K562 (cell line): ENCODE measurements at regions not wholly inside any gene's neighbourhood (a gene's known extent, or its start where the extent isn't known, plus 50 kb on each side); places are given as distances from the start of the nearest gene placed in this dataset.

Source experiments
- ATAC-seq: fragments of 200-7000 bp; cut with Tn5 transposase; 3 replicates; pipeline ENCODE4 v1.9.1; 2020; ENCODE audit warnings: moderate library complexity
- BruUV-seq: library from RNA; stranded (reverse); fragments of 400-500 nt; replicated peaks from 2 replicates; lab custom pipeline; 2021; lab: Mats Ljungman, UMichigan
- CTCF ChIA-PET: fragments of 300-600 bp; formaldehyde crosslinking; extraction: SDS; loops from one replicate; lab custom pipeline; 2021; ENCODE audit warnings: low intra/inter-chr PET ratio; lab: Yijun Ruan, JAX
- POLR2A ChIA-PET: fragments of 300-600, 350-650 bp; sonication (Branson Sonifier 250); formaldehyde crosslinking; extraction: SDS; loops from one replicate; lab custom pipeline; 2021; ENCODE audit warnings: antibody characterized with exemption, inconsistent platforms; lab: Yijun Ruan, JAX
- DNase-seq, 4 experiments: peaks; one replicate each; pipeline versions ENCODE4 v3.0.0 to v3.0.0-alpha.2; 2011 to 2018; ENCODE audit warnings: low spot score in 3 of 4, mixed read lengths in 3 of 4; ENCODE audit errors: extremely low read depth in 1 of 4
- FAIRE-seq: peaks from 2 replicates; lab custom pipeline; 2011; peaks lifted over from hg19 to GRCh38; lab: Jason Lieb, UNC
- H2AFZ ChIP-seq: 2 replicates; pipeline ENCODE4 v1.6.0; 2011; ENCODE audit warnings: low read depth, low read length, control low read depth, inconsistent platforms
- H3K27ac ChIP-seq: fragments of 200-600 bp; 3 replicates; pipeline ENCODE4 v1.8.0; 2011; ENCODE audit warnings: low read depth, mild to moderate bottlenecking, control low read depth, inconsistent platforms, low read length, moderate library complexity, mixed read lengths; ENCODE audit errors: extremely low read depth
- H3K27me3 ChIP-seq, 2 experiments: fragments of 300-600 bp in 1 of 2; 2 replicates in 1 of 2; 3 replicates in 1 of 2; pipeline versions ENCODE4 v1.6.0 to v1.8.0; 2011; ENCODE audit warnings: inconsistent platforms in 2 of 2, low read length in 2 of 2, mild to moderate bottlenecking in 1 of 2, mixed read lengths in 1 of 2, moderate library complexity in 1 of 2; ENCODE audit not compliant: control insufficient read depth in 2 of 2, insufficient read depth in 2 of 2
- H3K36me3 ChIP-seq: fragments of 300-600 bp; 3 replicates; pipeline ENCODE4 v1.8.0; 2011; ENCODE audit warnings: mild to moderate bottlenecking, low read length, inconsistent platforms; ENCODE audit not compliant: control insufficient read depth, insufficient read depth
- H3K4me1 ChIP-seq, 2 experiments: fragments of 200-600 bp in 1 of 2; replicated peaks in 1 of 2; 2 replicates in 1 of 2; 3 replicates in 1 of 2; pipeline versions ENCODE4 v1.5.1 to v1.8.0; 2011; ENCODE audit warnings: inconsistent platforms in 2 of 2, low read length in 2 of 2, mild to moderate bottlenecking in 1 of 2, mixed read lengths in 1 of 2, moderate library complexity in 1 of 2; ENCODE audit not compliant: control insufficient read depth in 2 of 2, insufficient read depth in 2 of 2
- H3K4me2 ChIP-seq: 2 replicates; pipeline ENCODE4 v1.6.1; 2011; ENCODE audit warnings: low read length, control low read depth, inconsistent platforms, mixed read lengths; ENCODE audit not compliant: insufficient read depth
- H3K4me3 ChIP-seq: fragments of 200-600 bp; sonication (generic), shearing (Covaris generic); 2 replicates; pipeline ENCODE4 v1.5.1; 2016; ENCODE audit warnings: control low read depth, inconsistent platforms
- H3K79me2 ChIP-seq: fragments of 200-600 bp; 3 replicates; pipeline ENCODE4 v1.8.0; 2011; ENCODE audit warnings: low read length, inconsistent platforms; ENCODE audit not compliant: control insufficient read depth, insufficient read depth
- H3K9ac ChIP-seq, 2 experiments: 2 replicates each; pipeline versions ENCODE4 v1.6.0 to v1.6.1; 2011; ENCODE audit warnings: low read depth in 2 of 2, low read length in 2 of 2, control low read depth in 1 of 2, inconsistent platforms in 1 of 2, mild to moderate bottlenecking in 1 of 2, mixed read lengths in 1 of 2; ENCODE audit not compliant: insufficient read depth in 1 of 2
- H3K9me1 ChIP-seq: one replicate; pipeline ENCODE4 v1.6.0; 2011; ENCODE audit warnings: inconsistent platforms, mild to moderate bottlenecking, low read length, moderate library complexity; ENCODE audit not compliant: control insufficient read depth, insufficient read depth
- H3K9me3 ChIP-seq: replicated peaks from 2 replicates; pipeline ENCODE4 v1.5.1; 2011; ENCODE audit warnings: low read depth, low read length, inconsistent platforms; ENCODE audit not compliant: control insufficient read depth, insufficient read depth
- H4K20me1 ChIP-seq: replicated peaks from 2 replicates; pipeline ENCODE4 v1.6.1; 2011; ENCODE audit warnings: low read length, inconsistent platforms, mixed read lengths; ENCODE audit not compliant: control insufficient read depth, insufficient read depth
- CTBP1 ChIP-seq: fragments of 450-650 bp; IDR thresholded peaks from 2 replicates; pipeline ENCODE4 v1.6.1; 2016; ENCODE audit warnings: borderline replicate concordance
- RFX1 ChIP-seq: fragments of 450-650 bp; IDR thresholded peaks from 2 replicates; pipeline ENCODE4 v1.6.1; 2016; ENCODE audit warnings: mild to moderate bottlenecking, moderate library complexity
- WGBS: fragments of 100-300 bp; shearing (Covaris generic); methylation state at CpG from one replicate; pipeline ENCODE4 v1.1.6; 2016; ENCODE audit warnings: low coverage, mixed read lengths; ENCODE audit not compliant: insufficient coverage; ENCODE audit errors: missing lambda C conversion rate; 5-methylcytosine and 5-hydroxymethylcytosine counted together
- in situ Hi-C: fragments of 300-500 bp; cut with MboI; formaldehyde crosslinking; loops from 4 replicates; pipeline ENCODE4 v1.15.0; 2018; ENCODE audit warnings: inconsistent platforms, mixed read lengths
- intact Hi-C: fragments of 100-400 bp; cut with micrococcal nuclease; formaldehyde crosslinking; loops from 2 replicates; pipeline ENCODE4 v1.14.2; 2022
- TF ChIP-seq, protein P1 (sequence below): fragments of 250-450 bp; sonication (Bioruptor Pico); IDR thresholded peaks from 2 replicates; pipeline ENCODE4 v1.5.0; 2021; ENCODE audit warnings: mild to moderate bottlenecking, moderate library complexity
- TF ChIP-seq, protein P2 (sequence below), 2 experiments: fragments of 450-650 bp in 1 of 2; IDR thresholded peaks; 2 replicates each; pipeline ENCODE4 v1.6.1; 2011 to 2017; ENCODE audit warnings: low read depth in 2 of 2, antibody characterized with exemption in 1 of 2, borderline replicate concordance in 1 of 2, low read length in 1 of 2, mild to moderate bottlenecking in 1 of 2, mixed read lengths in 1 of 2; ENCODE audit not compliant: control insufficient read depth in 1 of 2

DNA sequence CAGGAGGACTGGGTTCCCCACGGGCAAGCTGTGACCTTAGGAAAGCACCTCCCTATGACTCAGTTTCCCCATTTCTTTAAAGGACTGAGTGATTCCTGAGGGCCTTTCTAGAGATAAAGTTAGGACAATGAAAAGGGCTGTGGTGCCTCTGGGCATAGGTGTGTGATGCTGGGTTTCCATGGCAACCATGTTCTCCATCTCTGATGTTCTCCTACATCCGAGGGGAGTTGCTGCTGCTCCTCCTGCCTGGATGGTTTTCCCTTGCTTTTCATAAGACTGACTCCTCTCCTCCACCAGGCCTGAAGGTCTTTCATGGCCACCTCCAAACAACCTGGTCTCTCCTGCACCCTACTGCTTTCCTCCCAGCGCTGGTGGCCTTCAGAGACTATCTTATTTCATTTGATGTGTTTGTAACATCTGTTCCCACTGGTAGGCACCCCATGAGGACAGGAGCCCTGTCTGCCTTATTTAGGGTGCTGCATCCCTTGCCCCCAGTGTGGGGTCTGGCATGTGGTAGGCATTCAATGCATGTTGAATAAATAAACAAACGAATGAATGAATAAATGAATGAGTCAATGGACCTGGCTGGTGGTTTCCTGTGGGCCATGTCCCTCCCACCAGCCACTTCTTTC is 112.2 kb upstream of the HAND1 start:
- H3K9ac ChIP-seq = no peak overlapping the region
- intact Hi-C loops = no loop called here
- POLR2A ChIA-PET = no interaction called here
- WGBS = 0% methylated on average over 4 of the region's 4 CpGs
- H3K9me3 ChIP-seq = no peaks in the 10 kb centered on the region
- no TSS peak for BruUV-seq
- peaks cover 3% of the 10 kb centered on the region for H3K9me1 ChIP-seq
- no peaks in the 10 kb centered on the region for H3K36me3 ChIP-seq
- H3K4me1 ChIP-seq = no peaks in the 10 kb centered on the region
- H3K4me3 ChIP-seq = no peak overlapping the region
- TF ChIP-seq, protein P1, sequence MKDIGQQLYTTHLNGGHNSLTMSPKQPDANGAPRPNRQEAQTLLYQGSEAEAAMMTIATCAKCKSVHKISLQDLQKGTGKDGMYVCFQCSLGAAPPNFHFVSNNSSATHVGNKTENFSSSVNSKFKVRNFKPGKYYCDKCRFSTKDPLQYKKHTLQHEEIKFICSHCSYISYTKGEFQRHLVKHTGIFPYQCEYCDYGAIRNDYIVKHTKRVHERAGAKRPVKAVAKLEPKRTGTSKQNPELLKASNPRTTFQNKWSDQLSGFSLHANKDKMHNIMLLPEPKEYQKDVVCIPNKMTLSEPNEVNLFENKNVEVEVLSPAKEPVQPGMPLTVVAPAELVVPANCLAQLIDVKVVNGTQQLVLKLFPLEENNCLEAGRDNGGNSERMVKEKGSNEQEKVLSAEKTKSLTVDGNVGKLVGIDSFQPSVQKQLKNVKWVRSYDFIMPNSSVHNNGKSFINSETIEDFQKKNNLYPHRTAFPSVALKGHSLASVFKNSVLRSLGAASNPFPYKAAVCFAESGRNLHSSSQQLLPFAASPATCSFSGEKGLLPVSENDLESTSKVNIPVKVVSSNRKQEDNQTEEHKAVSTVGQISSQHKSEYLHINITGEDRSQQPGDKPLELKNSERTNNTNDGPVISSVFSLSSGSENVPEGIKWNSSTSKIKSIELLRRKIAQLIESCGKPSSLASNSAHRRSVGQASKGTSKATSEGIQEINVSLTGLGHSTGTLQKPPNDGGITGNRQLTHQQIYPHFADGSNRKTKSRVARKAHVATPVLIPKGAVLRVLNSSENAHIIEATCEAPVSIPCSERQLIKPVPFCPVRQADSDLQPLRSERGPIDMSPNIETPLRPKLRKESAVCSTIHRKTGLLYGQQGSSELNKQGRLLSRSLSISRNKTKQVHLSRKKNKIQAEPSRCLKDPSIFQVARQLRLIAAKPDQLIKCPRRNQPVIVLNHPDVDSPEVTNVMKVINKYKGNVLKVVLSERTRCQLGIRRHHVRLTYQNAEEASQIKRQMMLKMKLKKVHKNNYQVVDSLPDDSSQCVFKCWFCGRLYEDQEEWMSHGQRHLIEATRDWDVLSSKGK (CRISPR knock-in tag) = no peak
- TF ChIP-seq, protein P2, sequence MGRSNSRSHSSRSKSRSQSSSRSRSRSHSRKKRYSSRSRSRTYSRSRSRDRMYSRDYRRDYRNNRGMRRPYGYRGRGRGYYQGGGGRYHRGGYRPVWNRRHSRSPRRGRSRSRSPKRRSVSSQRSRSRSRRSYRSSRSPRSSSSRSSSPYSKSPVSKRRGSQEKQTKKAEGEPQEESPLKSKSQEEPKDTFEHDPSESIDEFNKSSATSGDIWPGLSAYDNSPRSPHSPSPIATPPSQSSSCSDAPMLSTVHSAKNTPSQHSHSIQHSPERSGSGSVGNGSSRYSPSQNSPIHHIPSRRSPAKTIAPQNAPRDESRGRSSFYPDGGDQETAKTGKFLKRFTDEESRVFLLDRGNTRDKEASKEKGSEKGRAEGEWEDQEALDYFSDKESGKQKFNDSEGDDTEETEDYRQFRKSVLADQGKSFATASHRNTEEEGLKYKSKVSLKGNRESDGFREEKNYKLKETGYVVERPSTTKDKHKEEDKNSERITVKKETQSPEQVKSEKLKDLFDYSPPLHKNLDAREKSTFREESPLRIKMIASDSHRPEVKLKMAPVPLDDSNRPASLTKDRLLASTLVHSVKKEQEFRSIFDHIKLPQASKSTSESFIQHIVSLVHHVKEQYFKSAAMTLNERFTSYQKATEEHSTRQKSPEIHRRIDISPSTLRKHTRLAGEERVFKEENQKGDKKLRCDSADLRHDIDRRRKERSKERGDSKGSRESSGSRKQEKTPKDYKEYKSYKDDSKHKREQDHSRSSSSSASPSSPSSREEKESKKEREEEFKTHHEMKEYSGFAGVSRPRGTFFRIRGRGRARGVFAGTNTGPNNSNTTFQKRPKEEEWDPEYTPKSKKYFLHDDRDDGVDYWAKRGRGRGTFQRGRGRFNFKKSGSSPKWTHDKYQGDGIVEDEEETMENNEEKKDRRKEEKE (IDR thresholded peaks at IDR 0.05; ENCODE audit: borderline replicate concordance in 1 of 2, control insufficient read depth in 1 of 2, low read depth in 2 of 2, low read length in 1 of 2) = no peak
- TF ChIP-seq RFX1 (peak; percentile 85), CTBP1 (peak; percentile 38; the same call in 1 of the 2 replicates)
- CTCF ChIA-PET = no interaction called here
- ATAC-seq (no peak), FAIRE-seq (no peak), DNase-seq (no peak)
- no peak overlapping the region for H3K4me2 ChIP-seq
- H3K79me2 ChIP-seq = no peaks in the 10 kb centered on the region
- in situ Hi-C loops = no loop called here
- H2AFZ ChIP-seq = no peak overlapping the region
- H3K27me3 ChIP-seq = peaks cover 16 to 35% of the 10 kb centered on the region in 2 experiments; a peak in 4 of 5 replicates
- 0 out of 2 replicates have a peak, but pooled peaks cover 4% of the 10 kb centered on the region for H4K20me1 ChIP-seq
- H3K27ac ChIP-seq = no peak overlapping the region
